Body of pancreas (tissue), 4 donors: ENCODE measurements at regions not wholly inside any gene's neighbourhood (a gene's known extent, or its start where the extent isn't known, plus 50 kb on each side); places are given as distances from the start of the nearest gene placed in this dataset.

Experiments
- POLR2A ChIP-seq, 3 donors: fragments of 450-650 bp; IDR thresholded peaks; one replicate each; pipeline ENCODE4 v1.6.1; 2016; ENCODE audit warnings: antibody characterized with exemption in 3 of 3, mild to moderate bottlenecking in 2 of 3
- TF ChIP-seq, protein P1 (sequence below), 7 experiments: fragments of 450-650 bp in 4 of 7; fragments of 200-600 bp in 3 of 7; sonication (generic) in 3 of 7; IDR thresholded peaks; one replicate each; pipeline ENCODE4 v1.5.1; 2016 to 2019; ENCODE audit warnings: antibody characterized with exemption in 7 of 7

DNA sequence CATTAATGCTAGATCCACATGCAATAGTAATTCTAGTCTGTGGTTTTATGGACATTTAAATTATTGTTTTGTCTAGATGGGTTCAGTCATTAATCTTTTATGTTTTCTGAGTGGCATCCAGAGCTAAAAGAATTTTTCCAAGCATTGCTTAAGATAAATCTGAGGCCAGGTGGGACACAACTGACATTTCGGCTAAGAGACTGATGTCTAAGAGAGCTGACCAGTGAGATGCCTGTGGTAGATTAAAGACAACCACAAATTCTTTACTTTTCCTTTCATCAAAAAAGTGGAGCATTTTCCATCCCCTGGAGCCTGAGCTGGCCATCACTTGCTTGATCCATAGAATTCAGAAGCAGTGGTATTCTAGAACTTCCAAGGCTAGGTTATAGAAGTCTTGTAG is 182.2 kb downstream of the NRP2 start:
- TF ChIP-seq, protein P1, sequence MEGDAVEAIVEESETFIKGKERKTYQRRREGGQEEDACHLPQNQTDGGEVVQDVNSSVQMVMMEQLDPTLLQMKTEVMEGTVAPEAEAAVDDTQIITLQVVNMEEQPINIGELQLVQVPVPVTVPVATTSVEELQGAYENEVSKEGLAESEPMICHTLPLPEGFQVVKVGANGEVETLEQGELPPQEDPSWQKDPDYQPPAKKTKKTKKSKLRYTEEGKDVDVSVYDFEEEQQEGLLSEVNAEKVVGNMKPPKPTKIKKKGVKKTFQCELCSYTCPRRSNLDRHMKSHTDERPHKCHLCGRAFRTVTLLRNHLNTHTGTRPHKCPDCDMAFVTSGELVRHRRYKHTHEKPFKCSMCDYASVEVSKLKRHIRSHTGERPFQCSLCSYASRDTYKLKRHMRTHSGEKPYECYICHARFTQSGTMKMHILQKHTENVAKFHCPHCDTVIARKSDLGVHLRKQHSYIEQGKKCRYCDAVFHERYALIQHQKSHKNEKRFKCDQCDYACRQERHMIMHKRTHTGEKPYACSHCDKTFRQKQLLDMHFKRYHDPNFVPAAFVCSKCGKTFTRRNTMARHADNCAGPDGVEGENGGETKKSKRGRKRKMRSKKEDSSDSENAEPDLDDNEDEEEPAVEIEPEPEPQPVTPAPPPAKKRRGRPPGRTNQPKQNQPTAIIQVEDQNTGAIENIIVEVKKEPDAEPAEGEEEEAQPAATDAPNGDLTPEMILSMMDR (IDR thresholded peaks at IDR 0.05), result no peak
- TF ChIP-seq POLR2A (IDR thresholded peaks at IDR 0.05), result no peak
